HepG2 (cell line): ENCODE measurements at regions not wholly inside any gene's neighbourhood (a gene's known extent, or its start where the extent isn't known, plus 50 kb on each side); places are given as distances from the start of the nearest gene placed in this dataset.

Experiments
- ATAC-seq: fragments of 200-7000 bp; cut with Tn5 transposase; 3 replicates; pipeline ENCODE4 v1.9.1; 2020; ENCODE audit warnings: mild to moderate bottlenecking, moderate library complexity
- BruUV-seq: library from RNA; stranded (reverse); fragments of 400-500 nt; replicated peaks from 2 replicates; lab custom pipeline; 2021; lab: Mats Ljungman, UMichigan
- CTCF ChIA-PET: fragments of 300-600 bp; formaldehyde crosslinking; extraction: SDS; loops from one replicate; lab custom pipeline; 2021; ENCODE audit warnings: low total read pairs, inconsistent platforms, low intra/inter-chr PET ratio; lab: Yijun Ruan, JAX
- POLR2A ChIA-PET: fragments of 350-600 bp; sonication (Branson Sonifier 250); formaldehyde crosslinking; loops from one replicate; lab custom pipeline; 2020; ENCODE audit warnings: antibody characterized with exemption, inconsistent platforms; lab: Yijun Ruan, JAX
- DNase-seq: peaks from one replicate; pipeline ENCODE4 v3.0.0-alpha.2; 2015; ENCODE audit warnings: low spot score
- FAIRE-seq: peaks from 3 replicates; lab custom pipeline; 2011; peaks lifted over from hg19 to GRCh38; lab: Jason Lieb, UNC
- H2AFZ ChIP-seq: one replicate; pipeline ENCODE4 v1.6.1; 2011; ENCODE audit warnings: low read length, inconsistent platforms
- H3K27ac ChIP-seq: fragments of 300-600 bp; 3 replicates; pipeline ENCODE4 v1.8.0; 2011; ENCODE audit warnings: mixed run types, mild to moderate bottlenecking, mixed read lengths, low read length, inconsistent platforms; ENCODE audit not compliant: insufficient read depth; ENCODE audit errors: extremely low read length
- H3K27me3 ChIP-seq, 2 experiments: fragments of 200-600 bp in 1 of 2; 2 replicates in 1 of 2; 3 replicates in 1 of 2; pipeline versions ENCODE4 v1.6.0 to v1.8.0; 2011; ENCODE audit warnings: low read length in 2 of 2, mild to moderate bottlenecking in 2 of 2, moderate library complexity in 2 of 2, inconsistent platforms in 1 of 2; ENCODE audit not compliant: insufficient read depth in 2 of 2, control insufficient read depth in 1 of 2
- H3K36me3 ChIP-seq, 2 experiments: fragments of 200-600 bp in 1 of 2; replicated peaks in 1 of 2; 2 replicates in 1 of 2; 3 replicates in 1 of 2; pipeline versions ENCODE4 v1.5.1 to v1.8.0; 2011; ENCODE audit warnings: low read length in 2 of 2, inconsistent platforms in 1 of 2; ENCODE audit not compliant: insufficient read depth in 2 of 2, control insufficient read depth in 1 of 2
- H3K4me1 ChIP-seq: 2 replicates; pipeline ENCODE4 v1.5.1; 2012; ENCODE audit warnings: low read length, inconsistent platforms; ENCODE audit not compliant: insufficient read depth
- H3K4me2 ChIP-seq: 2 replicates; pipeline ENCODE4 v1.6.0; 2011; ENCODE audit warnings: low read depth, low read length, inconsistent platforms
- H3K4me3 ChIP-seq, 3 experiments: fragments of 200-600 bp in 1 of 3; sonication (generic), shearing (Covaris generic) in 1 of 3; replicated peaks in 1 of 3; 2 replicates each; pipeline ENCODE4 v1.5.1; 2011 to 2016; ENCODE audit warnings: low read length in 3 of 3, inconsistent platforms in 2 of 3, low read depth in 2 of 3, mild to moderate bottlenecking in 2 of 3, control low read depth in 1 of 3, mixed read lengths in 1 of 3; ENCODE audit not compliant: insufficient read depth in 1 of 3
- H3K79me2 ChIP-seq: one replicate; pipeline ENCODE4 v1.6.1; 2011; ENCODE audit warnings: low read length, inconsistent platforms; ENCODE audit not compliant: insufficient read depth
- H3K9ac ChIP-seq: 2 replicates; pipeline ENCODE4 v1.6.0; 2011; ENCODE audit warnings: mild to moderate bottlenecking, low read depth, low read length, inconsistent platforms; ENCODE audit not compliant: insufficient read depth
- H3K9me3 ChIP-seq: 2 replicates; pipeline ENCODE4 v1.5.1; 2012; ENCODE audit warnings: mild to moderate bottlenecking, low read length
- H4K20me1 ChIP-seq: 2 replicates; pipeline ENCODE4 v1.6.0; 2011; ENCODE audit warnings: inconsistent platforms, mild to moderate bottlenecking, low read length, moderate library complexity; ENCODE audit not compliant: insufficient read depth
- ATF4 ChIP-seq, 2 experiments: fragments of 450-650 bp in 1 of 2; sonication (generic) in 1 of 2; formaldehyde crosslinking; IDR thresholded peaks; 2 replicates each; pipeline versions ENCODE4 v1.5.0 to v1.8.0; 2020 to 2022; ENCODE audit warnings: mild to moderate bottlenecking in 1 of 2, missing genetic modification reagents in 1 of 2
- ELF3 ChIP-seq: IDR thresholded peaks from 2 replicates; pipeline ENCODE4 v1.6.1; 2016; ENCODE audit warnings: missing genetic modification reagents, missing compliant biosample characterization
- KLF12 ChIP-seq: sonication (generic); formaldehyde crosslinking; IDR thresholded peaks from 2 replicates; pipeline ENCODE4 v1.4.0; 2020; ENCODE audit warnings: missing genetic modification reagents, borderline replicate concordance
- MTF1 ChIP-seq: sonication (generic); formaldehyde crosslinking; IDR thresholded peaks from 2 replicates; pipeline ENCODE4 v1.5.0; 2020; ENCODE audit warnings: missing genetic modification reagents
- MXD3 ChIP-seq: IDR thresholded peaks from 2 replicates; pipeline ENCODE4 v1.6.1; 2016; ENCODE audit warnings: mild to moderate bottlenecking, missing biosample characterization, missing genetic modification reagents
- NR2F2 ChIP-seq: IDR thresholded peaks from 2 replicates; pipeline ENCODE4 v1.6.1; 2012; ENCODE audit warnings: low read depth, inconsistent platforms, borderline replicate concordance
- PAX8 ChIP-seq: sonication (generic); formaldehyde crosslinking; IDR thresholded peaks from 2 replicates; pipeline ENCODE4 v1.8.0; 2022; ENCODE audit warnings: mild to moderate bottlenecking, missing genetic modification reagents, borderline replicate concordance
- PHF5A ChIP-seq: IDR thresholded peaks from one replicate; pipeline ENCODE4 v1.6.1; 2018; ENCODE audit warnings: low read depth, missing genetic modification reagents; ENCODE audit not compliant: unreplicated experiment
- SKI ChIP-seq: fragments of 450-650 bp; IDR thresholded peaks from one replicate; pipeline ENCODE4 v1.6.1; 2018; ENCODE audit warnings: mild to moderate bottlenecking; ENCODE audit not compliant: partially characterized antibody
- TBX2 ChIP-seq: sonication (generic); formaldehyde crosslinking; IDR thresholded peaks from 2 replicates; pipeline ENCODE4 v1.5.0; 2020; ENCODE audit warnings: missing genetic modification reagents, mild to moderate bottlenecking, borderline replicate concordance
- ZNF329 ChIP-seq: sonication (generic); formaldehyde crosslinking; IDR thresholded peaks from 2 replicates; pipeline ENCODE4 v1.9.0; 2021; ENCODE audit warnings: low read depth, mild to moderate bottlenecking, missing genetic modification reagents
- ZNF33B ChIP-seq: sonication (generic); formaldehyde crosslinking; IDR thresholded peaks from 2 replicates; pipeline ENCODE4 v1.5.1; 2020; ENCODE audit warnings: mild to moderate bottlenecking, missing genetic modification reagents
- ZNF530 ChIP-seq: sonication (generic); formaldehyde crosslinking; IDR thresholded peaks from 2 replicates; pipeline ENCODE4 v1.5.0; 2020; ENCODE audit warnings: low read depth, mild to moderate bottlenecking, missing genetic modification reagents
- WGBS: methylation state at CpG from one replicate; pipeline ENCODE4 v1.1.6; 2017; ENCODE audit warnings: low lambda C conversion rate; 5-methylcytosine and 5-hydroxymethylcytosine counted together
- in situ Hi-C: cut with HindIII; loops from 2 replicates; pipeline ENCODE4 v1.10.0; 2017; ENCODE audit warnings: low pct_unique_long_range_greater_than_20kb; ENCODE audit not compliant: extremely low pct_ligation_motif_present
- intact Hi-C: fragments of 100-400 bp; cut with micrococcal nuclease; formaldehyde crosslinking; loops from one replicate; pipeline ENCODE4 v1.10.0; 2022; ENCODE audit not compliant: unreplicated experiment
- TF ChIP-seq, protein P1 (sequence below): sonication (generic); formaldehyde crosslinking; IDR thresholded peaks from 2 replicates; pipeline ENCODE4 v1.5.1; 2020; ENCODE audit warnings: missing genetic modification reagents, mild to moderate bottlenecking, borderline replicate concordance
- TF ChIP-seq, protein P2 (sequence below): sonication (generic); formaldehyde crosslinking; conservative IDR thresholded peaks from 2 replicates; pipeline ENCODE4 v1.4.0; 2020; ENCODE audit warnings: missing genetic modification reagents
- TF ChIP-seq, protein P3 (sequence below), 2 experiments: sonication (generic) in 1 of 2; formaldehyde crosslinking in 1 of 2; IDR thresholded peaks; 2 replicates each; pipeline versions ENCODE4 v1.4.0 to v1.6.1; 2016 to 2020; ENCODE audit warnings: borderline replicate concordance in 1 of 2, low read depth in 1 of 2, mild to moderate bottlenecking in 1 of 2, missing genetic modification reagents in 1 of 2

- WGBS = 38% methylated on average over 5 of the region's 5 CpGs
- 0 out of 2 replicates have a peak overlapping the region, but pooled peaks have one; percentile 18 for H3K4me2 ChIP-seq
- H3K9me3 ChIP-seq = peaks cover 25% of the 10 kb centered on the region
- H3K9ac ChIP-seq = no peak overlapping the region
- H3K4me1 ChIP-seq = peaks cover 35% of the 10 kb centered on the region
- no peak for ATAC-seq
- no TSS peak for BruUV-seq
- no peak overlapping the region for H2AFZ ChIP-seq
- no peaks in the 10 kb centered on the region for H3K79me2 ChIP-seq
- ChIA-PET POLR2A (no interaction called here), CTCF (no interaction called here)
- H3K27me3 ChIP-seq = no peaks in the 10 kb centered on the region
- DNase-seq = peak; percentile 73
- H4K20me1 ChIP-seq = no peaks in the 10 kb centered on the region
- in situ Hi-C loops = no loop called here
- peak overlapping the region; percentile 49 for H3K27ac ChIP-seq
- H3K4me3 ChIP-seq = no peak overlapping the region
- no peaks in the 10 kb centered on the region for H3K36me3 ChIP-seq
- no peak for FAIRE-seq
- intact Hi-C loops = loop anchor here (10.0 kb wide), 1 partner anchor 73 kb away; no protein-coding TSS in a partner anchor
- TF ChIP-seq, protein P1, sequence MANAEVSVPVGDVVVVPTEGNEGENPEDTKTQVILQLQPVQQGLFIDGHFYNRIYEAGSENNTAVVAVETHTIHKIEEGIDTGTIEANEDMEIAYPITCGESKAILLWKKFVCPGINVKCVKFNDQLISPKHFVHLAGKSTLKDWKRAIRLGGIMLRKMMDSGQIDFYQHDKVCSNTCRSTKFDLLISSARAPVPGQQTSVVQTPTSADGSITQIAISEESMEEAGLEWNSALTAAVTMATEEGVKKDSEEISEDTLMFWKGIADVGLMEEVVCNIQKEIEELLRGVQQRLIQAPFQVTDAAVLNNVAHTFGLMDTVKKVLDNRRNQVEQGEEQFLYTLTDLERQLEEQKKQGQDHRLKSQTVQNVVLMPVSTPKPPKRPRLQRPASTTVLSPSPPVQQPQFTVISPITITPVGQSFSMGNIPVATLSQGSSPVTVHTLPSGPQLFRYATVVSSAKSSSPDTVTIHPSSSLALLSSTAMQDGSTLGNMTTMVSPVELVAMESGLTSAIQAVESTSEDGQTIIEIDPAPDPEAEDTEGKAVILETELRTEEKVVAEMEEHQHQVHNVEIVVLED = no peak
- TF ChIP-seq SKI (no peak), MTF1 (CRISPR knock-in tag) (no peak), PHF5A (CRISPR knock-in tag) (no peak), MXD3 (CRISPR knock-in tag) (no peak), ATF4 (CRISPR knock-in tag; IDR thresholded peaks at IDR 0.05) (peak in 1 of 2 experiments; percentile 46; a peak in 2 of 4 replicates), PAX8 (CRISPR knock-in tag) (no peak), ZNF33B (CRISPR knock-in tag) (no peak), ELF3 (0 out of 2 replicates have a peak, but pooled peaks have one; percentile 12), NR2F2 (peak; percentile 31; the same call in 1 of the 2 replicates), ZNF530 (CRISPR knock-in tag) (no peak), ZNF329 (CRISPR knock-in tag) (no peak), TBX2 (CRISPR knock-in tag) (0 out of 2 replicates have a peak, but pooled peaks have one; percentile 27), KLF12 (CRISPR knock-in tag) (no peak)
- TF ChIP-seq, protein P2, sequence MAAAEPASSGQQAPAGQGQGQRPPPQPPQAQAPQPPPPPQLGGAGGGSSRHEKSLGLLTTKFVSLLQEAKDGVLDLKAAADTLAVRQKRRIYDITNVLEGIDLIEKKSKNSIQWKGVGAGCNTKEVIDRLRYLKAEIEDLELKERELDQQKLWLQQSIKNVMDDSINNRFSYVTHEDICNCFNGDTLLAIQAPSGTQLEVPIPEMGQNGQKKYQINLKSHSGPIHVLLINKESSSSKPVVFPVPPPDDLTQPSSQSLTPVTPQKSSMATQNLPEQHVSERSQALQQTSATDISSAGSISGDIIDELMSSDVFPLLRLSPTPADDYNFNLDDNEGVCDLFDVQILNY (CRISPR knock-in tag) = no peak
- TF ChIP-seq, protein P3, sequence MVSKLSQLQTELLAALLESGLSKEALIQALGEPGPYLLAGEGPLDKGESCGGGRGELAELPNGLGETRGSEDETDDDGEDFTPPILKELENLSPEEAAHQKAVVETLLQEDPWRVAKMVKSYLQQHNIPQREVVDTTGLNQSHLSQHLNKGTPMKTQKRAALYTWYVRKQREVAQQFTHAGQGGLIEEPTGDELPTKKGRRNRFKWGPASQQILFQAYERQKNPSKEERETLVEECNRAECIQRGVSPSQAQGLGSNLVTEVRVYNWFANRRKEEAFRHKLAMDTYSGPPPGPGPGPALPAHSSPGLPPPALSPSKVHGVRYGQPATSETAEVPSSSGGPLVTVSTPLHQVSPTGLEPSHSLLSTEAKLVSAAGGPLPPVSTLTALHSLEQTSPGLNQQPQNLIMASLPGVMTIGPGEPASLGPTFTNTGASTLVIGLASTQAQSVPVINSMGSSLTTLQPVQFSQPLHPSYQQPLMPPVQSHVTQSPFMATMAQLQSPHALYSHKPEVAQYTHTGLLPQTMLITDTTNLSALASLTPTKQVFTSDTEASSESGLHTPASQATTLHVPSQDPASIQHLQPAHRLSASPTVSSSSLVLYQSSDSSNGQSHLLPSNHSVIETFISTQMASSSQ (IDR thresholded peaks at IDR 0.05; ENCODE audit: low read depth) = 0 out of 2 replicates have a peak, but pooled peaks have one; percentile 31
- TF ChIP-seq, protein P3 (CRISPR knock-in tag; IDR thresholded peaks at IDR 0.05; ENCODE audit: borderline replicate concordance) = no peak
Observed at GRCh38 chr7:138237995-138238394, 161.7 kb downstream of the AKR1D1 start.
